ENCODE measurements at regions not wholly inside any gene's neighbourhood (a gene's known extent, or its start where the extent isn't known, plus 50 kb on each side); places are given as distances from the start of the nearest gene placed in this dataset.

DNA sequence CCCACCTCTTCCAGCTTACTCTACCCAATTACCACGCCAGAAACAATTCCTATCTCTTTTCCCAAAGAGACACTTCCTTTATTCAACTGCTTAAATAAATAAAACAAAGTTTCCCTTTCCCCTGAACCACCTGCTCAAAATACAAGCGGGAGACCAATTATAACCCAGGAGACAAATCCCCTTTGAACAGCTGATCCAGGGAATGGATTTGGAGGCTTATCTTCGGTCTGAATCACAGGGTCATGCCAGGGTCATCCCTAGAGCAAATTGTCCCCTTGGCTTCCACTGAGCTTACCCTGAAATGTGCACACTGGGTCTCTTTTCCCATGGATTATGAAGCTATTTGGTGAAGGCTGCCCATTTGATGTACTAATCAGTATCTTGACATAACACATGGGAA is 99.9 kb upstream of the JAZF1 start:
- TF ChIP-seq CTCF (IDR thresholded peaks at IDR 0.05) (no peak), POLR2AphosphoS5 (IDR thresholded peaks at IDR 0.05) (no peak)
